K562 (cell line): ENCODE measurements at regions not wholly inside any gene's neighbourhood (a gene's known extent, or its start where the extent isn't known, plus 50 kb on each side); places are given as distances from the start of the nearest gene placed in this dataset.

Experiments
- REST ChIP-seq, 2 experiments: fragments of 450-650 bp; formaldehyde crosslinking in 1 of 2; IDR thresholded peaks; 2 replicates each; pipeline versions ENCODE4 v1.4.0 to v1.6.1; 2014 to 2020; ENCODE audit warnings: mild to moderate bottlenecking in 2 of 2, borderline replicate concordance in 1 of 2, low read depth in 1 of 2

GRCh38 chr2:226011716-226012450 lies 612.4 kb downstream of the NYAP2 start (continued):
- no peak for TF ChIP-seq REST (IDR thresholded peaks at IDR 0.05; ENCODE audit: borderline replicate concordance)
- TF ChIP-seq REST (CRISPR knock-in tag; IDR thresholded peaks at IDR 0.05; ENCODE audit: low read depth): no peak
